H1 (cell line): ENCODE measurements at regions not wholly inside any gene's neighbourhood (a gene's known extent, or its start where the extent isn't known, plus 50 kb on each side); places are given as distances from the start of the nearest gene placed in this dataset.

Source experiments
- CTCF ChIA-PET: fragments of 300-600 bp; sonication (Branson Sonifier 250); formaldehyde crosslinking; loops from one replicate; lab custom pipeline; 2021; ENCODE audit not compliant: partially characterized antibody; lab: Charles Lee
- POLR2A ChIA-PET: fragments of 300-600 bp; sonication (Branson Sonifier 250); formaldehyde crosslinking; loops from one replicate; lab custom pipeline; 2021; ENCODE audit warnings: inconsistent platforms; ENCODE audit not compliant: partially characterized antibody; lab: Charles Lee
- DNase-seq, 2 experiments: peaks; one replicate each; pipeline versions ENCODE4 v3.0.0 to v3.0.0-alpha.2; 2010 to 2022; ENCODE audit warnings: low spot score in 2 of 2, low read depth in 1 of 2, mixed read lengths in 1 of 2
- FAIRE-seq: peaks from 2 replicates; lab custom pipeline; 2011; peaks lifted over from hg19 to GRCh38; lab: Jason Lieb, UNC
- H2AFZ ChIP-seq: 2 replicates; pipeline ENCODE4 v1.8.1; 2012; ENCODE audit warnings: low read length, inconsistent platforms
- H2AK5ac ChIP-seq: 2 replicates; pipeline ENCODE4 v1.6.1; 2013; ENCODE audit warnings: low read depth, low read length
- H2BK120ac ChIP-seq: replicated peaks from 2 replicates; pipeline ENCODE3; 2013; ENCODE audit warnings: low read depth, low read length, inconsistent platforms
- H2BK12ac ChIP-seq: 2 replicates; pipeline ENCODE4 v1.6.1; 2013; ENCODE audit warnings: low read depth, low read length
- H2BK15ac ChIP-seq: 2 replicates; pipeline ENCODE4 v1.6.1; 2013; ENCODE audit warnings: low read length
- H2BK20ac ChIP-seq: 2 replicates; pipeline ENCODE4 v1.6.1; 2013; ENCODE audit warnings: low read length
- H2BK5ac ChIP-seq: 2 replicates; pipeline ENCODE4 v1.6.1; 2013; ENCODE audit warnings: low read depth, low read length
- H3K14ac ChIP-seq: 2 replicates; pipeline ENCODE4 v1.6.1; 2013; ENCODE audit warnings: inconsistent platforms; ENCODE audit not compliant: insufficient read length
- H3K18ac ChIP-seq: 2 replicates; pipeline ENCODE4 v1.6.1; 2013; ENCODE audit warnings: low read length; ENCODE audit errors: extremely low read depth
- H3K23ac ChIP-seq: 2 replicates; pipeline ENCODE4 v1.6.1; 2013; ENCODE audit warnings: inconsistent platforms; ENCODE audit not compliant: insufficient read length
- H3K23me2 ChIP-seq: 2 replicates; pipeline ENCODE4 v1.6.1; 2013; ENCODE audit warnings: low read depth, low read length
- H3K27ac ChIP-seq: 2 replicates; pipeline ENCODE4 v1.6.1; 2011; ENCODE audit warnings: low read depth, low read length, inconsistent platforms
- H3K27me3 ChIP-seq, 4 experiments: replicated peaks in 1 of 4; 1 replicate in 1 of 4; 2 replicates in 3 of 4; pipeline versions ENCODE4 v1.6.1 to v1.8.1; 2011 to 2013; ENCODE audit warnings: low read length in 3 of 4, mild to moderate bottlenecking in 3 of 4, inconsistent platforms in 2 of 4, mixed read lengths in 2 of 4, moderate library complexity in 1 of 4; ENCODE audit not compliant: control insufficient read depth in 3 of 4, insufficient read depth in 3 of 4; ENCODE audit errors: extremely low read depth in 1 of 4
- H3K36me3 ChIP-seq, 4 experiments: 2 replicates each; pipeline versions ENCODE4 v1.6.1 to v1.8.1; 2011 to 2013; ENCODE audit warnings: mild to moderate bottlenecking in 4 of 4, low read length in 3 of 4, moderate library complexity in 2 of 4, control low read depth in 1 of 4, inconsistent platforms in 1 of 4; ENCODE audit not compliant: insufficient read depth in 4 of 4, control insufficient read depth in 2 of 4
- H3K4ac ChIP-seq: replicated peaks from 2 replicates; pipeline ENCODE3; 2013; ENCODE audit warnings: low read length, low read depth, mixed read lengths, inconsistent platforms; ENCODE audit not compliant: insufficient read length
- H3K4me1 ChIP-seq, 4 experiments: replicated peaks in 1 of 4; 1 replicate in 1 of 4; 2 replicates in 3 of 4; pipeline versions ENCODE4 v1.6.1 to v1.8.1; 2011 to 2013; ENCODE audit warnings: low read length in 3 of 4, inconsistent platforms in 2 of 4, mixed read lengths in 1 of 4; ENCODE audit not compliant: insufficient read depth in 4 of 4, control insufficient read depth in 3 of 4
- H3K4me2 ChIP-seq, 2 experiments: 2 replicates each; pipeline versions ENCODE4 v1.6.1 to v1.8.1; 2011 to 2013; ENCODE audit warnings: low read depth in 2 of 2, low read length in 2 of 2, control low read depth in 1 of 2, inconsistent platforms in 1 of 2, mild to moderate bottlenecking in 1 of 2; ENCODE audit not compliant: insufficient read depth in 1 of 2
- H3K4me3 ChIP-seq, 4 experiments: fragments of 200-600, 300-600 bp in 1 of 4; sonication (generic), shearing (Covaris generic), sonication (Bioruptor Twin) in 1 of 4; 2 replicates each; pipeline versions ENCODE4 v1.5.1 to v1.8.1; 2011 to 2016; ENCODE audit warnings: low read length in 4 of 4, low read depth in 3 of 4, control low read depth in 2 of 4, inconsistent platforms in 2 of 4, mild to moderate bottlenecking in 2 of 4, mixed read lengths in 1 of 4, moderate library complexity in 1 of 4; ENCODE audit not compliant: insufficient read depth in 2 of 4; ENCODE audit errors: extremely low read depth in 1 of 4
- H3K56ac ChIP-seq: replicated peaks from 2 replicates; pipeline ENCODE3; 2013; ENCODE audit warnings: low read depth, mild to moderate bottlenecking, mixed read lengths, low read length, inconsistent platforms; ENCODE audit not compliant: insufficient read length
- H3K79me1 ChIP-seq: 2 replicates; pipeline ENCODE4 v1.6.1; 2013; ENCODE audit warnings: low read depth, low read length, control low read depth
- H3K79me2 ChIP-seq, 2 experiments: 2 replicates each; pipeline versions ENCODE4 v1.6.1 to v1.8.1; 2012 to 2013; ENCODE audit warnings: low read length in 2 of 2, mild to moderate bottlenecking in 2 of 2, inconsistent platforms in 1 of 2; ENCODE audit not compliant: insufficient read depth in 2 of 2, control insufficient read depth in 1 of 2
- H3K9ac ChIP-seq, 4 experiments: replicated peaks in 1 of 4; 1 replicate in 1 of 4; 2 replicates in 3 of 4; pipeline versions ENCODE4 v1.6.1 to v1.8.1; 2011 to 2013; ENCODE audit warnings: low read depth in 3 of 4, low read length in 3 of 4, control low read depth in 2 of 4, mild to moderate bottlenecking in 2 of 4, moderate library complexity in 2 of 4, inconsistent platforms in 1 of 4; ENCODE audit errors: extremely low read depth in 1 of 4
- H3K9me3 ChIP-seq, 2 experiments: 2 replicates each; pipeline versions ENCODE4 v1.6.1 to v1.8.1; 2012 to 2013; ENCODE audit warnings: mild to moderate bottlenecking in 2 of 2, moderate library complexity in 2 of 2, control low read depth in 1 of 2, inconsistent platforms in 1 of 2, low read depth in 1 of 2, low read length in 1 of 2, mixed read lengths in 1 of 2; ENCODE audit not compliant: insufficient read depth in 2 of 2
- H4K20me1 ChIP-seq, 2 experiments: replicated peaks in 1 of 2; 2 replicates each; pipeline versions ENCODE3 to v1.8.1; 2011 to 2013; ENCODE audit warnings: inconsistent platforms in 2 of 2, low read length in 2 of 2, mild to moderate bottlenecking in 1 of 2; ENCODE audit not compliant: insufficient read depth in 2 of 2, control insufficient read depth in 1 of 2
- H4K5ac ChIP-seq: 2 replicates; pipeline ENCODE4 v1.6.1; 2013; ENCODE audit warnings: low read length, low read depth, mixed read lengths, inconsistent platforms; ENCODE audit not compliant: insufficient read length
- H4K8ac ChIP-seq: 2 replicates; pipeline ENCODE4 v1.8.0; 2013; ENCODE audit warnings: mild to moderate bottlenecking, moderate library complexity, low read length, inconsistent platforms; ENCODE audit not compliant: insufficient read depth; ENCODE audit errors: extremely low read depth
- H4K91ac ChIP-seq: replicated peaks from 2 replicates; pipeline ENCODE3; 2013; ENCODE audit warnings: low read length, mixed read lengths, inconsistent platforms; ENCODE audit not compliant: insufficient read length
- CHD1 ChIP-seq: IDR thresholded peaks from 2 replicates; pipeline ENCODE4 v1.6.1; 2012; ENCODE audit warnings: low read depth, low read length, improper control_type of control experiment
- EZH2 ChIP-seq: fragments of 200-600 bp; sonication (generic); IDR thresholded peaks from 2 replicates; pipeline ENCODE4 v1.7.1; 2012; ENCODE audit warnings: low read depth, mild to moderate bottlenecking, moderate library complexity, low read length, inconsistent platforms; ENCODE audit not compliant: severe bottlenecking
- KDM1A ChIP-seq: fragments of 200-600, 300-600 bp; sonication (generic); IDR thresholded peaks from 2 replicates; pipeline ENCODE4 v1.7.1; 2016; ENCODE audit warnings: mild to moderate bottlenecking, low read length, borderline replicate concordance
- MAFK ChIP-seq: IDR thresholded peaks from 2 replicates; pipeline ENCODE4 v1.6.1; 2012; ENCODE audit warnings: low read depth, mild to moderate bottlenecking, improper control_type of control experiment, low read length
- RNF2 ChIP-seq: fragments of 200-900, 300-1000 bp; sonication (generic); IDR thresholded peaks from 2 replicates; pipeline ENCODE4 v1.7.1; 2016; ENCODE audit warnings: borderline replicate concordance, low read depth, mild to moderate bottlenecking, antibody characterized with exemption, low read length; ENCODE audit not compliant: poor library complexity, severe bottlenecking; ENCODE audit errors: missing control alignments
- SUZ12 ChIP-seq: fragments of 200-600 bp; sonication (generic); IDR thresholded peaks from 2 replicates; pipeline ENCODE4 v1.6.1; 2012; ENCODE audit warnings: mild to moderate bottlenecking, inconsistent platforms, low read length, moderate library complexity, mixed read lengths
- YY1 ChIP-seq: IDR thresholded peaks from 2 replicates; pipeline ENCODE4 v1.6.1; 2011; ENCODE audit warnings: low read depth, mild to moderate bottlenecking, low read length
- WGBS, 2 experiments: shearing (Covaris generic) in 1 of 2; methylation state at CpG; one replicate each; pipeline versions ENCODE4 v1.1.6 to v1.1.7; 2013 to 2015; ENCODE audit warnings: low lambda C conversion rate in 2 of 2, mixed read lengths in 2 of 2, inconsistent platforms in 1 of 2, low coverage in 1 of 2, missing lambda C conversion rate in 1 of 2; ENCODE audit not compliant: insufficient replicate concordance in 2 of 2, insufficient coverage in 1 of 2, insufficient read length in 1 of 2; ENCODE audit errors: extremely low coverage in 1 of 2, missing lambda C conversion rate in 1 of 2; 5-methylcytosine and 5-hydroxymethylcytosine counted together

GRCh38 chr4:62771983-62772557 lies 1571.9 kb downstream of the ADGRL3 start:
- Histone ChIP-seq H3K9ac (no peak overlapping the region), H2AFZ (peak overlapping the region; percentile 78), H2BK15ac (no peak overlapping the region), H3K4me3 (no peak overlapping the region), H2AK5ac (no peak overlapping the region), H2BK20ac (no peak overlapping the region), H3K14ac (no peak overlapping the region), H3K4ac (no peak overlapping the region), H4K20me1 (no peaks in the 10 kb centered on the region), H2BK120ac (no peak overlapping the region), H3K23me2 (no peaks in the 10 kb centered on the region), H3K27me3 (no peaks in the 10 kb centered on the region), H3K4me2 (no peak overlapping the region), H3K23ac (no peak overlapping the region), H3K79me1 (no peaks in the 10 kb centered on the region), H3K9me3 (no peaks in the 10 kb centered on the region), H4K5ac (no peak overlapping the region), H4K8ac (peak overlapping the region; percentile 36; the same call in 1 of the 2 replicates), H3K36me3 (no peaks in the 10 kb centered on the region), H2BK12ac (no peak overlapping the region), H3K18ac (no peak overlapping the region), H3K56ac (no peak overlapping the region), H4K91ac (no peak overlapping the region), H3K4me1 (no peaks in the 10 kb centered on the region), H3K27ac (no peak overlapping the region), H2BK5ac (no peak overlapping the region), H3K79me2 (no peaks in the 10 kb centered on the region)
- WGBS, 2 experiments = 91% methylated on average over 9 of the region's 9 CpGs; no CpG with 5 or more reads in 1 of the 2 experiments
- CTCF ChIA-PET = interaction anchor here (0.7 to 2.2 kb wide), 2 partner anchors 129 to 188 kb away, joined by 3 to 6 read pairs; no protein-coding TSS in a partner anchor
- TF ChIP-seq MAFK (no peak), EZH2 (no peak), KDM1A (no peak), CHD1 (no peak), YY1 (no peak), SUZ12 (no peak), RNF2 (no peak)
- DNase-seq = no peak
- POLR2A ChIA-PET = no interaction called here
- no peak for FAIRE-seq
